HUES48 (cell line): ENCODE measurements at regions not wholly inside any gene's neighbourhood (a gene's known extent, or its start where the extent isn't known, plus 50 kb on each side); places are given as distances from the start of the nearest gene placed in this dataset.
A peak's percentile ranks its signal among the peaks of the same experiment; 100 is the strongest.
"Not testable (repeated sequence)": the region's sequence is repeated elsewhere in the genome, so short reads cannot be mapped to it uniquely, and the experiment has no call there.

ENCODE experiments used
- H3K27ac ChIP-seq: one replicate; pipeline ENCODE4 v1.7.0; 2013; ENCODE audit warnings: low read depth, low read length, inconsistent platforms
- H3K27me3 ChIP-seq: 2 replicates; pipeline ENCODE4 v1.6.1; 2013; ENCODE audit warnings: mild to moderate bottlenecking, low read length; ENCODE audit not compliant: control insufficient read depth, insufficient read depth
- H3K36me3 ChIP-seq: 2 replicates; pipeline ENCODE4 v1.6.1; 2013; ENCODE audit warnings: low read length; ENCODE audit not compliant: control insufficient read depth, insufficient read depth
- H3K4me1 ChIP-seq: 2 replicates; pipeline ENCODE4 v1.6.1; 2013; ENCODE audit warnings: mild to moderate bottlenecking, low read length; ENCODE audit not compliant: control insufficient read depth, insufficient read depth
- H3K4me3 ChIP-seq: 2 replicates; pipeline ENCODE4 v1.5.1; 2013; ENCODE audit warnings: mild to moderate bottlenecking, low read depth, low read length
- H3K9ac ChIP-seq: 2 replicates; pipeline ENCODE4 v1.6.1; 2013; ENCODE audit warnings: mild to moderate bottlenecking, low read depth, low read length, moderate library complexity
- H3K9me3 ChIP-seq: 2 replicates; pipeline ENCODE4 v1.6.1; 2013; ENCODE audit warnings: low read length; ENCODE audit not compliant: control insufficient read depth, insufficient read depth

- not testable (repeated sequence) for H3K4me3 ChIP-seq, H3K27ac ChIP-seq, H3K9me3 ChIP-seq, H3K36me3 ChIP-seq, H3K27me3 ChIP-seq, H3K4me1 ChIP-seq, H3K9ac ChIP-seq
These were observed 144.2 kb downstream of the TSEN15 start for GRCh38 chr1:184195722-184196121.

- Histone ChIP-seq H3K9ac (no peak overlapping the region), H3K4me3 (no peak overlapping the region), H3K4me1 (no peaks in the 10 kb centered on the region)
These were observed 146.3 kb downstream of the TSEN15 start for GRCh38 chr1:184197831-184198230.

GRCh38 chr1:184199036-184199435 is 147.5 kb downstream of the TSEN15 start:
- Histone ChIP-seq H3K9ac (no peak overlapping the region), H3K4me1 (peaks cover 6% of the 10 kb centered on the region), H3K27me3 (no peaks in the 10 kb centered on the region), H3K27ac (no peak overlapping the region), H3K4me3 (no peak overlapping the region), H3K36me3 (no peaks in the 10 kb centered on the region), H3K9me3 (no peaks in the 10 kb centered on the region)

More at GRCh38 chr1:184197831-184198230, 146.3 kb downstream of the TSEN15 start:
- no peak overlapping the region for H3K27ac ChIP-seq
- no peaks in the 10 kb centered on the region for H3K36me3 ChIP-seq
- H3K9me3 ChIP-seq, result no peaks in the 10 kb centered on the region
- no peaks in the 10 kb centered on the region for H3K27me3 ChIP-seq

GRCh38 chr1:184199438-184200085 is 148.0 kb downstream of the TSEN15 start:
- Histone ChIP-seq H3K9ac (no peak overlapping the region), H3K36me3 (no peaks in the 10 kb centered on the region), H3K4me3 (no peak overlapping the region), H3K27ac (no peak overlapping the region), H3K9me3 (no peaks in the 10 kb centered on the region), H3K27me3 (no peaks in the 10 kb centered on the region), H3K4me1 (peaks cover 11% of the 10 kb centered on the region)

- H3K9me3 ChIP-seq, result no peaks in the 10 kb centered on the region
- H3K27me3 ChIP-seq, result no peaks in the 10 kb centered on the region
- no peak overlapping the region for H3K4me3 ChIP-seq
- no peak overlapping the region for H3K9ac ChIP-seq
- H3K4me1 ChIP-seq, result peaks cover 10% of the 10 kb centered on the region
- no peak overlapping the region for H3K27ac ChIP-seq
- H3K36me3 ChIP-seq, result no peaks in the 10 kb centered on the region
These were observed 157.1 kb downstream of the TSEN15 start for GRCh38 chr1:184208622-184209021.

- Histone ChIP-seq H3K9ac (no peak overlapping the region), H3K27ac (no peak overlapping the region), H3K4me3 (no peak overlapping the region), H3K36me3 (no peaks in the 10 kb centered on the region), H3K9me3 (no peaks in the 10 kb centered on the region), H3K27me3 (no peaks in the 10 kb centered on the region), H3K4me1 (no peaks in the 10 kb centered on the region)
These were observed 158.5 kb downstream of the TSEN15 start for GRCh38 chr1:184210031-184210430.

- H3K4me3 ChIP-seq, result no peak overlapping the region
- H3K4me1 ChIP-seq, result no peaks in the 10 kb centered on the region
- H3K27ac ChIP-seq, result no peak overlapping the region
- no peaks in the 10 kb centered on the region for H3K27me3 ChIP-seq
- H3K9ac ChIP-seq, result no peak overlapping the region
- H3K9me3 ChIP-seq, result no peaks in the 10 kb centered on the region
- no peaks in the 10 kb centered on the region for H3K36me3 ChIP-seq
These were observed 159.3 kb downstream of the TSEN15 start for GRCh38 chr1:184210862-184211261.

GRCh38 chr1:184212649-184213314 is 161.3 kb downstream of the TSEN15 start:
- Histone ChIP-seq H3K27ac (no peak overlapping the region), H3K9ac (no peak overlapping the region), H3K9me3 (no peaks in the 10 kb centered on the region), H3K27me3 (no peaks in the 10 kb centered on the region), H3K36me3 (no peaks in the 10 kb centered on the region), H3K4me3 (no peak overlapping the region), H3K4me1 (no peaks in the 10 kb centered on the region)

GRCh38 chr1:184214128-184214527 is 162.6 kb downstream of the TSEN15 start:
- Histone ChIP-seq H3K27me3 (no peaks in the 10 kb centered on the region), H3K27ac (no peak overlapping the region), H3K9ac (no peak overlapping the region), H3K36me3 (no peaks in the 10 kb centered on the region), H3K9me3 (no peaks in the 10 kb centered on the region), H3K4me1 (no peaks in the 10 kb centered on the region; the same call in 1 of the 2 replicates), H3K4me3 (no peak overlapping the region)

GRCh38 chr1:184215274-184215925 is 163.9 kb downstream of the TSEN15 start:
- H3K4me1 ChIP-seq, result no peaks in the 10 kb centered on the region; the same call in 1 of the 2 replicates
- H3K9me3 ChIP-seq, result no peaks in the 10 kb centered on the region
- H3K27me3 ChIP-seq, result no peaks in the 10 kb centered on the region
- H3K27ac ChIP-seq, result no peak overlapping the region
- no peak overlapping the region for H3K9ac ChIP-seq
- H3K4me3 ChIP-seq, result no peak overlapping the region
- H3K36me3 ChIP-seq, result no peaks in the 10 kb centered on the region

GRCh38 chr1:184218458-184219075 is 167.0 kb downstream of the TSEN15 start:
- peaks cover 10% of the 10 kb centered on the region for H3K27me3 ChIP-seq
- peak overlapping the region; percentile 26 for H3K27ac ChIP-seq
- no peaks in the 10 kb centered on the region for H3K9me3 ChIP-seq
- no peaks in the 10 kb centered on the region for H3K36me3 ChIP-seq
- no peak overlapping the region for H3K9ac ChIP-seq
- no peak overlapping the region for H3K4me3 ChIP-seq
- no peaks in the 10 kb centered on the region; the same call in 1 of the 2 replicates for H3K4me1 ChIP-seq
